ENCODE measurements at regions not wholly inside any gene's neighbourhood (a gene's known extent, or its start where the extent isn't known, plus 50 kb on each side); places are given as distances from the start of the nearest gene placed in this dataset.

DNA sequence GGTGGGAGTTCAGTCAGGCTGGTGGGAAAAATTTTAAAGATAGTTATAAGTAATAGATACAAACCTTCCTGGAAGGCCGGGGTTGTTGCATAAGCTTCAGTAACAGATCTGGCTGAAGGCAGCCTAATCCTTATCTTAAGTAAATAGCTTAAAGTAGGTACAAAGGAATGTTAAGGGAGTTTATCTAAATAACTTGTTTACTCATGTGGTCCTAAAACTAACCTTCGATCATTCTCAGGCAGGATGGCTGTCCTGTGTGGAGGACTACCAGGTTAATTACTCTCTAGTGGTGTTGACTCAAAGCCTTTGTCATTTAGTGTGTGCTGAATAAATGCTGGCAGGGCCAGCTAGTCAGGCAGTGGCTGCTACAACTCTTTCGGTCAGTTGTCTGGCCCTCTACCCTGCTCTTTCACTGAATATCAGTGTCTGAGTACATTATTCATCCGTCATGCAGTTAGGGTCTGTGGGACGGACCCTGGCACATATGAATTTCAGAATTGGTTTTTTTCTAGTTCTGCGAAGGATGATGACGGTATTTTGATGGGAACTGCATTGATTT is 131.6 kb upstream of the TAB2 start:
- Mint-ChIP-seq H3K9me3 (ENCODE audit: low read depth) (peaks cover 40% of the 10 kb centered on the region), H3K4me1 (ENCODE audit: low read depth) (peaks cover 15% of the 10 kb centered on the region), H3K27me3 (ENCODE audit: low read depth) (no peaks in the 10 kb centered on the region), H3K36me3 (ENCODE audit: low read depth) (peaks cover 9% of the 10 kb centered on the region), H3K4me3 (ENCODE audit: unreplicated experiment) (no peak overlapping the region), H3K27ac (ENCODE audit: unreplicated experiment) (no peak overlapping the region)
- no peak for DNase-seq (ENCODE audit: low spot score)
- TF ChIP-seq, protein P1, sequence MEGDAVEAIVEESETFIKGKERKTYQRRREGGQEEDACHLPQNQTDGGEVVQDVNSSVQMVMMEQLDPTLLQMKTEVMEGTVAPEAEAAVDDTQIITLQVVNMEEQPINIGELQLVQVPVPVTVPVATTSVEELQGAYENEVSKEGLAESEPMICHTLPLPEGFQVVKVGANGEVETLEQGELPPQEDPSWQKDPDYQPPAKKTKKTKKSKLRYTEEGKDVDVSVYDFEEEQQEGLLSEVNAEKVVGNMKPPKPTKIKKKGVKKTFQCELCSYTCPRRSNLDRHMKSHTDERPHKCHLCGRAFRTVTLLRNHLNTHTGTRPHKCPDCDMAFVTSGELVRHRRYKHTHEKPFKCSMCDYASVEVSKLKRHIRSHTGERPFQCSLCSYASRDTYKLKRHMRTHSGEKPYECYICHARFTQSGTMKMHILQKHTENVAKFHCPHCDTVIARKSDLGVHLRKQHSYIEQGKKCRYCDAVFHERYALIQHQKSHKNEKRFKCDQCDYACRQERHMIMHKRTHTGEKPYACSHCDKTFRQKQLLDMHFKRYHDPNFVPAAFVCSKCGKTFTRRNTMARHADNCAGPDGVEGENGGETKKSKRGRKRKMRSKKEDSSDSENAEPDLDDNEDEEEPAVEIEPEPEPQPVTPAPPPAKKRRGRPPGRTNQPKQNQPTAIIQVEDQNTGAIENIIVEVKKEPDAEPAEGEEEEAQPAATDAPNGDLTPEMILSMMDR (IDR thresholded peaks at IDR 0.05): no peak

GRCh38 chr6:149186873-149187272 is 130.6 kb upstream of the TAB2 start:
- Mint-ChIP-seq H3K27me3 (ENCODE audit: low read depth) (no peaks in the 10 kb centered on the region), H3K4me3 (ENCODE audit: unreplicated experiment) (no peak overlapping the region), H3K9me3 (ENCODE audit: low read depth) (peaks cover 40% of the 10 kb centered on the region), H3K27ac (ENCODE audit: unreplicated experiment) (no peak overlapping the region), H3K36me3 (ENCODE audit: low read depth) (peaks cover 9% of the 10 kb centered on the region), H3K4me1 (ENCODE audit: low read depth) (peaks cover 15% of the 10 kb centered on the region)
- TF ChIP-seq, protein P1 (IDR thresholded peaks at IDR 0.05): no peak
- DNase-seq (ENCODE audit: low spot score): no peak

- DNase-seq (ENCODE audit: low spot score): no peak
Observed at GRCh38 chr6:149190224-149190831, 127.2 kb upstream of the TAB2 start.

GRCh38 chr6:149194820-149195558 is 122.5 kb upstream of the TAB2 start:
- Mint-ChIP-seq H3K4me1 (ENCODE audit: low read depth) (no peaks in the 10 kb centered on the region), H3K4me3 (ENCODE audit: unreplicated experiment) (no peak overlapping the region), H3K36me3 (ENCODE audit: low read depth) (no peaks in the 10 kb centered on the region), H3K27ac (ENCODE audit: unreplicated experiment) (no peak overlapping the region), H3K9me3 (ENCODE audit: low read depth) (peaks cover 20% of the 10 kb centered on the region), H3K27me3 (ENCODE audit: low read depth) (no peaks in the 10 kb centered on the region)
- DNase-seq (ENCODE audit: low spot score): no peak
- TF ChIP-seq, protein P1 (IDR thresholded peaks at IDR 0.05): no peak

More at GRCh38 chr6:149190224-149190831, 127.2 kb upstream of the TAB2 start:
- Mint-ChIP-seq H3K27ac (ENCODE audit: unreplicated experiment) (no peak overlapping the region), H3K36me3 (ENCODE audit: low read depth) (peaks cover 1% of the 10 kb centered on the region), H3K27me3 (ENCODE audit: low read depth) (no peaks in the 10 kb centered on the region), H3K9me3 (ENCODE audit: low read depth) (peaks cover 28% of the 10 kb centered on the region), H3K4me3 (ENCODE audit: unreplicated experiment) (no peak overlapping the region), H3K4me1 (ENCODE audit: low read depth) (no peaks in the 10 kb centered on the region)
- TF ChIP-seq, protein P1 (IDR thresholded peaks at IDR 0.05): no peak

DNA sequence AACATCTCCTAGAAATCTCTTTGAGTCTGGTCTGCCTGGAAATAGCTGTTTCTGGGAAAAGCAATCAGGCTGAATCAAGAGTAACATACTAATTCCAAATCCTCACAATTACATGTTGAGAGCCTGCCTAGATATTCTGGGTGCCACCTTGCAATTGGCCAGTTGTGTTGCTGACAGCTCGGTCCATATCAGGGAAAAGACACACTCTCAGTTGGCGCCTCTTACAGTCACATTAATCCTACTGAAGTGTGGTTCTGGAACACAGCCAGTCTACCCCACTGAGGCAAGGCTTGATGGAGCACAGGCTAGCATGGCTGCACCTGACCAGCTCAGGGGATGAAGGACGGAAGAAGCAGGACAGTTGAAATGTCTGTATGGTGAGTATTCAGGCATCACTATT is 121.4 kb upstream of the TAB2 start:
- no peak for DNase-seq (ENCODE audit: low spot score)
- H3K36me3 Mint-ChIP-seq (ENCODE audit: low read depth): no peaks in the 10 kb centered on the region
- TF ChIP-seq, protein P1 (IDR thresholded peaks at IDR 0.05): no peak
- H3K27me3 Mint-ChIP-seq (ENCODE audit: low read depth): no peaks in the 10 kb centered on the region
- peaks cover 2% of the 10 kb centered on the region for H3K4me1 Mint-ChIP-seq (ENCODE audit: low read depth)
- peaks cover 20% of the 10 kb centered on the region for H3K9me3 Mint-ChIP-seq (ENCODE audit: low read depth)
- H3K4me3 Mint-ChIP-seq (ENCODE audit: unreplicated experiment): no peak overlapping the region
- no peak overlapping the region for H3K27ac Mint-ChIP-seq (ENCODE audit: unreplicated experiment)
